ENCODE measurements at regions not wholly inside any gene's neighbourhood (a gene's known extent, or its start where the extent isn't known, plus 50 kb on each side); places are given as distances from the start of the nearest gene placed in this dataset.

GRCh38 chr4:130563185-130563888 is 1467.4 kb downstream of the C4orf33 start:
- no peak for DNase-seq

GRCh38 chr4:130563889-130564418 is 1468.0 kb downstream of the C4orf33 start:
- no peak for DNase-seq

- DNase-seq: no peak
Observed at GRCh38 chr4:130568746-130569145, 1472.8 kb downstream of the C4orf33 start.

GRCh38 chr4:130573742-130574141 is 1477.8 kb downstream of the C4orf33 start:
- no peak for DNase-seq

DNA sequence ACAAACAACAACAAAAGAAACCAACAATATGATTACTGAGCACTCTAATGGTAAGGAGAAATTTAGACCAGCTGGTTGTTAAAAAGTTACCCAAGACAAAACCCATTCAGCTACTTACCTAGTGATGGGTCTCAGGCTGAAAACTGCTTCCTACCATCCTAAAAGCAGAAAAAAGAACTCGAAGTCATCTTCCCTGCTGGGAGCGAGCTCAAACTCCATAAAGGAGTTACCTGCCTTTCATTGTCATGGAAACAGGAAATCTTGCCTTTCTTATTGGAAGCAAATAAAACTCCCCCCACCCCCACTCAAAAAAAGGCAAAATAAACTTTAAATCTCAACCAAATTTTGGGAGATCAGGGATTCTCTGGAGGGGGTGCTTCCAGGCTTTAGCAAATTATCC is 1478.3 kb downstream of the C4orf33 start:
- no peak for DNase-seq

DNA sequence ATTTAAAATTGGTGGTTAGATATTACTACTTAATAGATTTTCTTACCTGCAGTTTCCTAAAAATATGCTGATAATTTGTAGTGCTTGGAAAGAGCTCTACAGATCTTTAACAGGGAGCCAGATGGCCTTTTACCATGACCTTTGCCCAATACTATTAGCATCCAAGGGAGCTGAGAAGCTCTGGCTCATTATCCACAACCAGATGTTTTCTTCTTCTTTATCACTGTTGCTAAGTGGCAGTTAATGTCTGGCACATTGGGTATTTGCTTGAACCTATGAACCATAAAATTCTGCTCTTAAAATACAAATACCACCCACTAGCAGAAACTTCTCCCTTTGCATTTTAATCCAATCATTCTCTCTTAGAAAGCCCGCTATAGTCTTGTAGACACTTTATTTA is 1480.3 kb downstream of the C4orf33 start:
- DNase-seq: no peak

GRCh38 chr4:130591091-130591490 is 1495.1 kb downstream of the C4orf33 start:
- no peak for DNase-seq

DNA sequence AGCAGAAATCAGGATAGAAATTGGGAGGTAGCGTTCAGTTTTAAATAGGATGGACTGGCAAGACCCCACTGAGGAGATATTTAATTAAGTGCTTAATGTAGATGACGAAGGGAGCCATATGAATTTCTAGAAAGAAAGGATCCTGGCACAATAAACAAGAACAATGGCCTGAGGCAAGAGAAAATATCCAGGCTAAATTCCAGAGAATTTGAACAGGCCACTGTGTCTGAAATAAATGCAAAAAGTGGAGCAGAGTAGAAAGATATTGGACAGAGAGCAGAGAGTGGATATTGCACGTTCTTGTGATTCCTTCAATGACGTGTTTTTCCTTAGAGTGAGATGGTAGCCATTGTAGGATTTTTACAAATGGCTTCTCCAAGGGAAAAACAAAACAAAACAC is 1504.8 kb downstream of the C4orf33 start:
- no peak for DNase-seq

DNA sequence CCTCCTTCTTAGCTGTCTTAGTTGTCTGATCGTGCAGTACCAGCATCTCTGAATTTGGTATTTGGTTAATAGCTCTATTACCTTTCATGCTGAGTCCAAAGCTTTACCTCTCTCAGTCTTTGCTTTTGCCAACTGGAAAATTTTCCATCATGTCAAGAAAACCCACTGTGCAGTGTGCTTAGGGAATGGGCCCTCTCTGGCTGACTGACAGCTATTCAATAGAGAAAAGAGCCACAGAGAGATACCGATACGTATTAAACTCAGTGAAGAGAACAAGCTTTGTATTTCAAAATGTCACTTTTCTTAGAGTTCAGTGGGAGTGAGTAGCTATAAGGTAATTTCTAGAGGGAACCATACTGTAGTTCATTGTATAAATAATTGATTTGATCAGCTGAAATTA is 1507.1 kb downstream of the C4orf33 start:
- no peak for DNase-seq

DNA sequence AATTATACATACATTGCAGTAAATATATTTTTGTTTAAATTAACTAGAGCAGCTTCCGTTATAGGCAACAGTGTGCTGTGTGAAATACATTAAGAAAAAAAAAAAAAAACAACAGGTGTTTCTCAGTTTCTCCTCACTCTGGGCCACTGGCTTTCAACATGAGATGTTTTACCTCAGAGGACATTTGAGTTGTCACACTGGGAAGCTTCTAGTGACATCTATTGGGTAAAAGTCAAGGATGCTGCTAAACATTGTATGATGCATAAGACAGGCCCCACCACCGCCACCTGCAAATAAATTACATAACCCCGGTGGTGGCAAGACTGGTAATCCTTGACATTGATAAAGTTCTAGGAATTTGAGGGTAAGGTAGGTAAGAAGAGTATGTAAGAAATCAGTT is 1512.2 kb downstream of the C4orf33 start:
- no peak for DNase-seq

DNA sequence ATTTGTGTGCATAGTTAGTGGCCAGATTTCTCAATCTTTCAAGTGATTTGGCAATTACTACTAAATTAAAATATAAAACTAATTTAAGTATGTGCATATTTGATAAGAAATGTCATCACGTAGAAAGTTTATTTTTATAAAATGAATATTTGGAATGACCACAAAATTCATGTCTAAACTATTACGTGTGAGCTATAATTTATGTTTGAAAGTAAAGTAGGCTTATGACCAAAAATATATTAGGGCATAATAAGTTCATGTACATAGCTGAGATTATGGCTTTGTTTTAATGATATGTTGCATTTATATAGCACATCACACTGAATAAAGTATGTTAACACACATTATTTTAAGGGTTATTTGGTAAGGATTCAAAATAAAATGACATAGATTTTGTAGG is 1532.6 kb downstream of the C4orf33 start:
- no peak for DNase-seq

GRCh38 chr4:130632731-130633604 is 1537.0 kb downstream of the C4orf33 start:
- DNase-seq: no peak

GRCh38 chr4:130636486-130636885 is 1540.5 kb downstream of the C4orf33 start:
- no peak for DNase-seq

DNA sequence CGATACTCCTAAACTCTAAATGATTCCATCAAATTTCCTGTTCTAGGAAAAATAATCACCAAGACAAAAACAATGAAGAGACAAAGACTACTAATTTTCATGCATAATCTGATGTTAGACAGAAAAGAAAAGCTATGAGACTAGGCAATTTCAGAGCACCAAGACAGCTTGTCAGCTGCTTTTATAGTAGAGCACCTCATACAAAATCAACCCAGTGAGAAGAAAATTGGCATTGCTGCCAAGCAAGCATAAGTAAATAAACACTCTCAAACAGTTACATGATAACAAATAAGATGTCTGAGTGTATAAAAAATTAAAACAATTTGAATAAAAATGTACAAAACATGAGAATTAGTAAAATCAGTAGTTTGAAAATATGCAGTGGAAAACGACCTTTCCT is 1544.6 kb downstream of the C4orf33 start:
- DNase-seq: no peak

GRCh38 chr4:130646886-130647285 is 1550.9 kb downstream of the C4orf33 start:
- no peak for DNase-seq

GRCh38 chr4:130648570-130648969 is 1552.6 kb downstream of the C4orf33 start:
- no peak for DNase-seq

DNA sequence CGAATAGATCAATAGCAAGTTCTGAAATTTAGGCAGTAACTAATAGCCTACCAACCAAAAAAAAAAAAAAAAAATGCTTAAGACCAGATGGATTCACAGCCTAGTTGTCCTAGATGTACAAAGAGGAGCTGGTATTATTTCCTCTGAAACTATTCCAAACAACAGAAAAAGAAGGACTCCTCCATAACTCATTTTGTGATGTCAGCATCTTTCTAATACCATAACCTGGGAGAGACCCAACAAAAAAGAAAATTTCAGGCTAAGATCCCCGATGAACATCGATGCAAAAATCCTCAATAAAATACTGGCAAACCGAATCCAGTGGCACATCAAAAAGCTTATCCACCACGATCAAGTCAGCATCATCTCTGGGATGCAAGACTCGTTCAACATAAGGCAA is 1557.9 kb downstream of the C4orf33 start:
- no peak for DNase-seq

DNA sequence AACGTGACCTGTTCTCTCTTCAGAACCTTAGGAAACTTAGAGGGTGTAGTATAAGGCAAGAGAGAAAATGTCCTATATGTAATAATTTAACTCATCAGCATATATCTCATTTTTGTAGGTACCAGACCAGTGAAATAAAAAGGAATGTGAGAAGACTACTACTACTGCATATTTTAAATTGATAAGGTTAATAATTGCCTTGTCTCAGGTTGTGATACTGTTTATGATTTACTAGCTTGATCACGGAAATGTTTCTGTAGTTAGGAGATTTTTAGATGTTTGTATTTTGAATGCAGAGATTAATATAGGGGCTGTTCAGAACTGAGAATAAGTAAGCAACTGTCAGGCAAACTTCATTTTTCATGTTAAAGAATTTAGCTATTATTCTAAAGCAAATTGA is 1563.4 kb downstream of the C4orf33 start:
- DNase-seq: no peak

- DNase-seq: no peak
Observed at GRCh38 chr4:130668859-130669258, 1572.9 kb downstream of the C4orf33 start.

DNA sequence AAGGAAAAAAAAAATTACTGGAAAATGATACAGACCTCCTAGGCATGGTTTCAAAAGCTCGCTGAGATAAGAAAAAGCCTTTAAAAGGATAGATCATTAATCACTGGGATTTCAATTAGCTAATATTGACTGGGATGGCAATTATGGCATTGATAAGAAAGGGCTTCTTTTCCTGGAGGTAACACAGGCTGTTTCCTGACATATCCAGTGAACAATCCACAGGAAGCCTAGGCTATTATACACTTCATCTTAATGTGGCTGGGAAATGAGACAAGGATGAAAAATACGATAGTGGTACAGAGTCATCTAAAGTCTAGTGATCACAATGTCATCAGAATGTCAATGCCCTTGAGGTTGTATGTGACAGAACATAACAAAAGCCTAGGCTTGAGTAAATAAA is 1579.3 kb downstream of the C4orf33 start:
- DNase-seq: no peak

DNA sequence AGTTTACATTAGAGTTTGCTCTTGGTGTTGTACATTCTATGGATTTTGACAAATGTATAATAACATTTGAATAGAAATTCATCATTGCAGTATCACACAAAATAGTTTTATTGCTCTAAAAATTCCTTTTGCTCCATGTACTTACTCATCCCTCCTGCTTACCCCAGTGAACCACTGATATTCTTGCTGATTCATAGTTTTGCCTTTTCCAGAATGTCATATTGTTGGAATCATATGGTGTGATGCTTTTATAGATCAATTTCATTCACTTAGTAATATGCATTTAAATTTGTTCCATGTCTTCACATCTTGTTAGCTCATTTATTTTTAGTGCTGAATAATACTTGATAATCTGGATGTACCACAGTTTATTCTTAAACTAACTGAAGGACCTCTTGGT is 1593.2 kb downstream of the C4orf33 start:
- DNase-seq: no peak

- no peak for DNase-seq
Observed at GRCh38 chr4:130698251-130698650, 1602.3 kb downstream of the C4orf33 start.

DNA sequence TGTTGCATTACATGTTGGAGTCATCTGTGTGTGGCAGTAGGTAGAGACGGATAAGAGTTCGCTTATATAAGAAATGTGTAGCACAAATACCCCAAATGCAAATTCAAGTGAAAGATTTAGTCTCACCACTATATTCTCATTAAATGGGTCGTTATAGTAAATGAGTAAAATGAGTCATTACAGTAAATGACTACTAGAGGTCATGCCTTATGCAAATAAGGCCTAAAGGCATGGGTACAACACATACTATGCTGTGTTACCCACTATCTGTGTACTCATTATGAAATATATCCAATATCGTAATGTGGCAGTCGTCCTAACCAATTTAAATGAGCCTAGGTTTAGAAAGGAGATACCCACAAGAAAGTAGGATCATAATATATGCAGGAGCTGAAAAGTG is 1603.1 kb downstream of the C4orf33 start:
- DNase-seq: no peak

Data from NCI-H226 (cell line).